ENCODE measurements at regions not wholly inside any gene's neighbourhood (a gene's known extent, or its start where the extent isn't known, plus 50 kb on each side); places are given as distances from the start of the nearest gene placed in this dataset.

DNA sequence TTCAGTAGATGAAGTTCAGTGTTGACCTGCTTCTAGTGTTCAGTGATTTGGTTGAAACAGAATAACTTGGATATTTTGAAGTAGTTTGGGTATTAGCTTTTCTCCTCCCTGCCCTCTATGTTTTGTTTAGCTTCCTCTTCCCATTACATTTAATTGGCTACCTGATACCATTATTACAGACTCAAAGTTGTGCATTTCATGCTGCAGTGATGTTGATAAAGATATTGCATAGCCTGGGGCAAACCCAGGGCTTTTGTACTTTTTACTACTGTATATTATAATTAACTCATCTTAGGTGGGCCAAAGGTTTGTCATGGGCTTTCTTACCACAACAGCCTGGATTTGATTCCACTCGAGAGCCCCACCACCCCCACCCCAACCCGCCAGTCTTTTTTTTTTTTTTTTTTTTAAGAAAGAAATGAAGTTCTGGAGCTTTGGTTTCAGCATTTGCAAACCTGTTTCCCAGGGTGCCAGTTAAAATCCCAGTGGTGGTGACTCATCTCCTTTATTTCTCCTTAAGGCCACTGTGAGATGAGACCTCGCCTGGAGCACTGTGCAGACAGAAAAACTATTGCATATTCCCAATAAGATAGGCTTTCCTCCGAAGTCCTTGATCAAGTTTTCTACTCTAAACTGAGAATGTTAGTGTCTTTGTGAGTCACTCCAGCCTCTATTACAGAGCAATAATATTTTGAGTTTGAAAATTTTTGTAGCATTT is 393.7 kb upstream of the FANCL start:
- TF ChIP-seq CTCF (IDR thresholded peaks at IDR 0.05; ENCODE audit: insufficient read depth, low read length, poor library complexity, severe bottlenecking) = no peak
- H3K36me3 ChIP-seq (ENCODE audit: control insufficient read depth, insufficient read depth, low read length) = no peaks in the 10 kb centered on the region
- no peak for DNase-seq (ENCODE audit: low read depth)
- no peaks in the 10 kb centered on the region for H3K27me3 ChIP-seq (ENCODE audit: control insufficient read depth, insufficient read depth, low read length)
- no peak overlapping the region for H3K4me3 ChIP-seq (ENCODE audit: low read depth, low read length)

- no peak for TF ChIP-seq CTCF (IDR thresholded peaks at IDR 0.05; ENCODE audit: insufficient read depth, low read length, poor library complexity, severe bottlenecking)
- no peaks in the 10 kb centered on the region for H3K36me3 ChIP-seq (ENCODE audit: control insufficient read depth, insufficient read depth, low read length)
- H3K4me3 ChIP-seq (ENCODE audit: low read depth, low read length) = no peak overlapping the region
- DNase-seq (ENCODE audit: low read depth) = peak; percentile 37
- H3K27me3 ChIP-seq (ENCODE audit: control insufficient read depth, insufficient read depth, low read length) = no peaks in the 10 kb centered on the region
These were observed 392.7 kb upstream of the FANCL start for GRCh38 chr2:58633613-58634365.

- Histone ChIP-seq H3K4me3 (ENCODE audit: low read depth, low read length) (no peak overlapping the region), H3K36me3 (ENCODE audit: control insufficient read depth, insufficient read depth, low read length) (no peaks in the 10 kb centered on the region), H3K27me3 (ENCODE audit: control insufficient read depth, insufficient read depth, low read length) (no peaks in the 10 kb centered on the region)
- no peak for TF ChIP-seq CTCF (IDR thresholded peaks at IDR 0.05; ENCODE audit: insufficient read depth, low read length, poor library complexity, severe bottlenecking)
- no peak for DNase-seq (ENCODE audit: low read depth)
These were observed 390.9 kb upstream of the FANCL start for GRCh38 chr2:58631986-58632385.

DNA sequence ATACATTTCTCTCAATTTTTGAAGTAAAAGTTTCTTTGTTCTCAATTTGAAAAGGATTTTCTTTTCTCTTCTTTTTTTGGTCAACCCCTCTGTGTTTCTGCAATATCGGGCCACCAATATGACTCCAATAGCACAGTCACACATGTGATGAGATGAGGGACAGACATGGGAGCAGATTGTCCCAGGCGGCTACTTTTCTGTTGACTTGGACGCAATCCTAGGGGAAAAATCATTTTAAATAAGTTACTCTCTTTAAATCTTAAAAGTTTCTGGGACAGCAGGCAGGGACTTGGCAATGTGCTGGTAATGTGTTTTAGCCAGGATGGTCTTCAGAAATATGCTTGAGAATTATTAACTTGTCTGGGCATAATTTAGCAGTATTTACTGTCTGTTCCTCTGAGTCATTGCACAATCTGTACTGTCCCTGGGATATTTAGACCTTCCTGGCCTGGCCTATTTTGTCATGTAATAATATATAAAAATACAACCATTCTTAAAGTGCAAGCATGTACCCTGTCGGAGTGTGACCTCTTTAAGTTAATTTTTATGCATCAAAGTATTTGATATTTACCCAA is 388.5 kb upstream of the FANCL start:
- no peak for DNase-seq (ENCODE audit: low read depth)
- H3K36me3 ChIP-seq (ENCODE audit: control insufficient read depth, insufficient read depth, low read length) = no peaks in the 10 kb centered on the region
- H3K4me3 ChIP-seq (ENCODE audit: low read depth, low read length) = no peak overlapping the region
- no peaks in the 10 kb centered on the region for H3K27me3 ChIP-seq (ENCODE audit: control insufficient read depth, insufficient read depth, low read length)
- no peak for TF ChIP-seq CTCF (IDR thresholded peaks at IDR 0.05; ENCODE audit: insufficient read depth, low read length, poor library complexity, severe bottlenecking)

DNA sequence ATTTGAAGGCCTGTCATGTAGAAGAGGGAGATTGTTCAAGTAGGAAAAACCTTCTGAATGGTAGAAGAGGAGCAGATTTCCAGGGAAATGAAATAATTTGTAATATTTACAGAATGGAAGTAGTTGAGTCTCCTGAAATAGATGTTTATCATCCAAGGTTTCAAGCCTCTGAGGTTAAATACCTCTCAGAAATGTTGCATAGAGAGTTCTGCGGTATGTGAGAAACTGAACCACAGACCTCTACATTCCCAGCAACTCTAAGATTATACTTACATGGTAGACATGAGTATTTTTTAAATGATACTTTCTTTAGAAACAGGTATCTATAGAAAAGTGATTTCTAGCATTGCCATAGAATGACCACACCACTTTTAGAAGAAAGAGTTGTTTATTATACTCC is 379.8 kb upstream of the FANCL start:
- no peak overlapping the region for H3K4me3 ChIP-seq (ENCODE audit: low read depth, low read length)

More for the DNA sequence above, 379.8 kb upstream of the FANCL start:
- no peak for TF ChIP-seq CTCF (IDR thresholded peaks at IDR 0.05; ENCODE audit: insufficient read depth, low read length, poor library complexity, severe bottlenecking)
- no peaks in the 10 kb centered on the region for H3K27me3 ChIP-seq (ENCODE audit: control insufficient read depth, insufficient read depth, low read length)
- H3K36me3 ChIP-seq (ENCODE audit: control insufficient read depth, insufficient read depth, low read length) = no peaks in the 10 kb centered on the region
- no peak for DNase-seq (ENCODE audit: low read depth)

All from kidney epithelial cell (primary cell).